ENCODE measurements at regions not wholly inside any gene's neighbourhood (a gene's known extent, or its start where the extent isn't known, plus 50 kb on each side); places are given as distances from the start of the nearest gene placed in this dataset.

DNA sequence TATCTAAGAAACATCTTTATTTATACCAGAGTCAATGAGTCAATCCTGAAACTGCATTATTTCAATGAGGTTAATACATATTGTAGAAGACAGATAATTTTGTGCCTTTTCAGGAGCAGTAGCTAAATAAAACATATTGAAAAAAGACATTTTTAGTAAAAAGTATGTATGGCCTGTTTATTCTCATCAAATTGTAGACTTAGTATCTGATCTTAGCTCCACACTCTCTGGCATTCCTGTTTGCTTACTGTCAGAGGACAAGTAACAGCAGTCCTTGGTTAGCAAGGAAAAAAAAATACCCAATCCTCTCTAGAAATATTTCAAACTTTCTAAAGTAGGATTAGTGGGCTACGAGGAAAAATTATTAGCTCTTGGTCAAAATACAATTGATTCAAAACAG, 50.5 kb upstream of the GUCY1A1 start:
- TF ChIP-seq, protein P1, sequence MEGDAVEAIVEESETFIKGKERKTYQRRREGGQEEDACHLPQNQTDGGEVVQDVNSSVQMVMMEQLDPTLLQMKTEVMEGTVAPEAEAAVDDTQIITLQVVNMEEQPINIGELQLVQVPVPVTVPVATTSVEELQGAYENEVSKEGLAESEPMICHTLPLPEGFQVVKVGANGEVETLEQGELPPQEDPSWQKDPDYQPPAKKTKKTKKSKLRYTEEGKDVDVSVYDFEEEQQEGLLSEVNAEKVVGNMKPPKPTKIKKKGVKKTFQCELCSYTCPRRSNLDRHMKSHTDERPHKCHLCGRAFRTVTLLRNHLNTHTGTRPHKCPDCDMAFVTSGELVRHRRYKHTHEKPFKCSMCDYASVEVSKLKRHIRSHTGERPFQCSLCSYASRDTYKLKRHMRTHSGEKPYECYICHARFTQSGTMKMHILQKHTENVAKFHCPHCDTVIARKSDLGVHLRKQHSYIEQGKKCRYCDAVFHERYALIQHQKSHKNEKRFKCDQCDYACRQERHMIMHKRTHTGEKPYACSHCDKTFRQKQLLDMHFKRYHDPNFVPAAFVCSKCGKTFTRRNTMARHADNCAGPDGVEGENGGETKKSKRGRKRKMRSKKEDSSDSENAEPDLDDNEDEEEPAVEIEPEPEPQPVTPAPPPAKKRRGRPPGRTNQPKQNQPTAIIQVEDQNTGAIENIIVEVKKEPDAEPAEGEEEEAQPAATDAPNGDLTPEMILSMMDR (IDR thresholded peaks at IDR 0.05; ENCODE audit: low read depth, low read length) = no peak
- H3K4me3 ChIP-seq (ENCODE audit: low read depth, low read length) = no peak overlapping the region

DNA sequence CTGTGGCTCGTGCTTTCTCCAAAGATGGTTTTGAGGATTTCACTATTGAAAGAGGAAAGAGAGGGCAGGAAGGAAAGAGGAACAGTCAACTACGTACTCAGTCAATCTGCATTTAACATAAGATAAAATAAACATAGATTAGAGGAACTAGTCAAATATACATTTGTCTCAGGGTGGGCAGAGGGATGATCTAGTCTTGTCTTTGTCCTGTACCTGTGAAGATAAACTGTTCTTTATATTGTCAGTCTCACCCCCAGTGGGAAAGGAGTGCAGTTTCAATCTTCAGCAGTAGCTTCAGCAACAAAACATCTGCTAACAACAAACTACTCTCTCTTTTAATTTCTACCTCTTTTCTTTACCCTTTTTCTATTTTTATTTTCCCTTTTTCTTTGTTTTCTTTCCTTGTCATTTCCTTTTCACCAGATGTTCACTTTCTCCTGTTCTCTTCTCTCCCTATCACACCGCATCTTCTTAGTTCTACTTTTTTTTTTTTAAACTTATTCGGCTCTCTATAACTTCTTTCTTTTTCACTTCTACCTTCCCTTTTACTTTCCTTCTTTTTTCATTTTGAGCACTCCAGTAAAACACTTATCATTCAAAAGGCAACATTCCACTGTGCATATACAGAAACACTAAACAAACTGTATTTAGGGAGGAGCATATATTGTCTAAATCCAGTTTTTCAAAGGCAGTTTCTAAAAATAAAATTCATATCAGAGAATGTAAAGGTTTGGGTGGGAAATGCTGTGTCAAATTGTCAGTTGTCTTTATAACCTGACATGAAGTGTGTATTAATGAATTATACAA, 51.4 kb upstream of the GUCY1A1 start:
- H3K4me3 ChIP-seq (ENCODE audit: low read depth, low read length) = no peak overlapping the region
- TF ChIP-seq, protein P1 (IDR thresholded peaks at IDR 0.05; ENCODE audit: low read depth, low read length) = no peak

DNA sequence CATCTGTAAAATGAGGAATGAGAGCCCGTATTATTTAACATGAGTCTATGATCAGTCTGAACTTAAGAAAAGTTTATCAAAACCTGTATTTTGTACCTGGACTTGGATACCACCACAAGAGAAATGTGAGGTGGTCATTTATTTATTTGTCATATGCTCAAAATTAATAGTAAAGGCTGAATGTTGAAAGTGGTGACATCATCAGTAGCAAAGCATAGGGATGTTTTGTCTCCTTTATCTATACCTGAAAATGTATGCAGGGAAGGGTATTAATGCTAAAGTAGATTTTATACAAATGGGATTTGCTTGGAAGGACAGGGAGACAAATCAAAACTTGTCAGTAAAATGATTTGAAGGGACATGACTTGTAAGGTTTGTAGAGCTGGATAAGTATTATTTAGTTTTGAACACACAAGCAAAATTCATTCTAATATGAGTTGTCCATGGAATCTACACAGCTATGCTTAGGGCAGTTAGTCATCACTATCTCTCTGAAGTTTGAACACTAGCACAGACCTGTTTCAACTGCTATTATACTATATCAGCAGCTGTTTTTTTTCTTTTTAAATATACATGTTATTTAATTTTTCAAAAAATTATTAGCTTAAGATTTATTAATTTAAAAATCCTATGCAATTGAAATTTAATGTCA, 52.4 kb upstream of the GUCY1A1 start:
- H3K4me3 ChIP-seq (ENCODE audit: low read depth, low read length) = no peak overlapping the region
- TF ChIP-seq, protein P1 (IDR thresholded peaks at IDR 0.05; ENCODE audit: low read depth, low read length) = no peak

DNA sequence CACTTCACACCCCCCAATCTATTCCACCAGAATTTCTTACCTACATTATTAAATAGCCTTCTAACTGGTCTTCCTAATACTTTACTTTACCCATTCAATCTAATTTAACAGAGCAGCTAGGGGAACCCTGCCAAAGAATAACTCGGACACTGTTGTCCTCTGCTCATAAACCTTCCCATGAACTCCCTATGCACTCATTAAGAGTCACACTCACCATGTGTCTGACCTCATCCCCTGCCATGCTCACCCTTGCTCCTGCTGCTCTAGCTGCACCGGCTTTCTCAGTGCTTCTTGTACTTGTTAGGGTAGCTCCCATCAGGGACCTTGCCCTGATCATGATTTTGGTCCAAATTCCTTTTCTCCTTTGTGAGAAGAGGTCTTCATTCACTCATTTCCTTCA, 54.6 kb upstream of the GUCY1A1 start:
- H3K4me3 ChIP-seq (ENCODE audit: low read depth, low read length) = no peak overlapping the region
- TF ChIP-seq, protein P1 (IDR thresholded peaks at IDR 0.05; ENCODE audit: low read depth, low read length) = no peak

DNA sequence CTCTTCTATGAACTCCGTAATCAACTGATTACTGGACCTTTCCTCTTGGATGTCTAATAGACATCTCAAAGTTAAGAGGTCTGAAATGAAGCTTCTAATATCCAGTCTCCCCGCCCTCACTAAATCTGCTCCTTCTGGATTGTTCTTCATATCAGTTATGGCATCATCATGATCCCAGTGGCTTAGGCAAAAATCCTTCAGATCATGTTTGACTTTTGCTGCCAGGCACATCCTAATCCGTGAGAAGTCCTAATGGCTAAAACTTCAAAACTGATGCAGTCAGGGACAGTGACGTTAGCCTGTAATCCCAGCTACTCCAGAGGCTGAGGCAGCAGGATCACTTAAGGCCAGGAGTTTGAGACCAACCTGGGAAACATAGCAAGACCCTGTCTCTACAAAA, 55.1 kb upstream of the GUCY1A1 start:
- TF ChIP-seq, protein P1 (IDR thresholded peaks at IDR 0.05; ENCODE audit: low read depth, low read length) = no peak
- no peak overlapping the region for H3K4me3 ChIP-seq (ENCODE audit: low read depth, low read length)

DNA sequence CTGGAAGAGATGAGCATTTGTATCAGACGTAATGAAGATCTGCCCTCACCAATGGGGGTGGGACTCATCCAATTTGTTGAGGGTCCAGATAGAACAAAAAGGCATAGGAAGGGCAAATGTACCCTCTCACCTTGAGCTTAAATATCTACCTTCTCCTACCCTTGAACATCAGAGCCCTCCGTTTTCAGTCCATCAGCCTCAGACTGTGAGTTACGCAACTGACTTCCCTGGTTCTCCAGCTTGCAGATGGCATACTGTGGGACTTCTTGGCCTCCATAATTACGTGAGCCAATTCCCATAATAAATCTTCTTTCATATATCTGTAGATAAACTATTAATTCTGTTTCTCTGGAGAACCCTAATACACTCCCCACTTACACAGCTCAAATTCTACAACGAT, 56.5 kb upstream of the GUCY1A1 start:
- TF ChIP-seq, protein P1 (IDR thresholded peaks at IDR 0.05; ENCODE audit: low read depth, low read length) = no peak
- H3K4me3 ChIP-seq (ENCODE audit: low read depth, low read length) = no peak overlapping the region

DNA sequence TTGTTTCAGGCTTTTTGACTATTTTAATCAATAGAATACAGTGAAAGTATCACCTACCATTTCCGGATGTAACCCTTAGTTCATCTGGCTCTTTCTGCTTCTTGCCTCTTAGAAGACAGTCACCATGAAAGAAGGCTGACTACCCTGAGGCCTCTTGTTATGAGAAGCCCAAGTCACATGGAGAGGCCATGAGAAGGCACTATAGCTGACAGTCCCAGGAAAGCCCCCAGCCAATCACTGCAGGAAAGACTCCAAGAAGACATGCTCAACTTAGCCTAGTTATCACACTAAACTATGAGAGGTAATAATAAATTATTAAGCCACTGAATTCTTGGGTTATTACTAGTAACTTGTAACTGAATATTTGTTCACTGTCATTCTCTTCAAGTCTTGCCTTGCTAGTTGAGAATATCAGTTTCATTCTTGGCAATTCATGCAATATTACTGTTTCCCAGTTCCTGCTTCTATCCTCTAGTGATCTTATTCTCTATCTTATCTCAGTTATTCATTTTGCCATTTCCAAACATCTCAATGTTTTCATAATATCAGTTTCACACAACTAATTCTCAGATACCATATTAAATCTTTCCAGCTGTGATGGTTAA, 57.1 kb upstream of the GUCY1A1 start:
- no peak overlapping the region for H3K4me3 ChIP-seq (ENCODE audit: low read depth, low read length)
- TF ChIP-seq, protein P1 (IDR thresholded peaks at IDR 0.05; ENCODE audit: low read depth, low read length) = no peak
